ENCODE measurements at regions not wholly inside any gene's neighbourhood (a gene's known extent, or its start where the extent isn't known, plus 50 kb on each side); places are given as distances from the start of the nearest gene placed in this dataset.

GRCh38 chr11:27196203-27196897, 155.7 kb downstream of the BBOX1 start (continued):
- TF ChIP-seq XRCC4 (IDR thresholded peaks at IDR 0.05; ENCODE audit: extremely low read depth, insufficient read depth, insufficient read length): no peak
- no peak for TF ChIP-seq ASH1L (IDR thresholded peaks at IDR 0.05; ENCODE audit: borderline replicate concordance, low read depth, partially characterized antibody)
- no peak for TF ChIP-seq IFI16 (CRISPR knock-in tag; IDR thresholded peaks at IDR 0.05)

- H3K9me3 ChIP-seq (replicated peaks; ENCODE audit: control insufficient read depth, insufficient read depth, low read depth, low read length): no peaks in the 10 kb centered on the region
- ATAC-seq: no peak
- TF ChIP-seq GATAD2B (IDR thresholded peaks at IDR 0.05; ENCODE audit: borderline replicate concordance): no peak
- no peak for TF ChIP-seq NRF1 (conservative IDR thresholded peaks at IDR 0.05 in 1 of 2, IDR thresholded peaks at IDR 0.05 in 1 of 2)
- TF ChIP-seq WHSC1 (IDR thresholded peaks at IDR 0.05; ENCODE audit: low read length): no peak
- no peak for TF ChIP-seq RFX5 (IDR thresholded peaks at IDR 0.05; ENCODE audit: low read depth, low read length)
- no peak for TF ChIP-seq KLF10 (CRISPR knock-in tag; IDR thresholded peaks at IDR 0.05)
- TF ChIP-seq ZNF3 (CRISPR knock-in tag; IDR thresholded peaks at IDR 0.05): no peak
- no peak for TF ChIP-seq ZNF740 (CRISPR knock-in tag; IDR thresholded peaks at IDR 0.05)
- no peak for TF ChIP-seq ZNF740 (tag; IDR thresholded peaks at IDR 0.05)
- no peak for TF ChIP-seq TCF7L2 (IDR thresholded peaks at IDR 0.05; ENCODE audit: low read depth, low read length)
- TF ChIP-seq STAG1 (CRISPR knock-in tag; IDR thresholded peaks at IDR 0.05; ENCODE audit: borderline replicate concordance): no peak
- no peak for TF ChIP-seq TAF15 (IDR thresholded peaks at IDR 0.05; ENCODE audit: low read depth, low read length)
- TF ChIP-seq CAMTA2 (CRISPR knock-in tag; conservative IDR thresholded peaks at IDR 0.05): no peak
- TF ChIP-seq TCFL5 (CRISPR knock-in tag; conservative IDR thresholded peaks at IDR 0.05): no peak
- TF ChIP-seq MXI1 (IDR thresholded peaks at IDR 0.05; ENCODE audit: low read depth, low read length): no peak
- TF ChIP-seq ZBTB2 (IDR thresholded peaks at IDR 0.05): no peak
- TF ChIP-seq PYGO2 (tag; IDR thresholded peaks at IDR 0.05): no peak
- TF ChIP-seq POLR2AphosphoS2 (IDR thresholded peaks at IDR 0.05; ENCODE audit: low read length): no peak
Observed at GRCh38 chr11:27195837-27196202, 155.2 kb downstream of the BBOX1 start.

More at GRCh38 chr11:27195837-27196202, 155.2 kb downstream of the BBOX1 start:
- Histone ChIP-seq H3K79me2 (ENCODE audit: control insufficient read depth, insufficient read depth, low read length) (no peaks in the 10 kb centered on the region), H3K4me2 (ENCODE audit: insufficient read depth, low read length) (no peak overlapping the region), H3K4me3 (no peak overlapping the region), H4K20me1 (replicated peaks; ENCODE audit: control insufficient read depth, insufficient read depth, low read length) (no peaks in the 10 kb centered on the region), H3K4me1 (replicated peaks in 1 of 2; ENCODE audit: control insufficient read depth in 2 of 2, insufficient read depth in 2 of 2, low read length in 2 of 2) (peaks cover 0 to 10% of the 10 kb centered on the region in 2 experiments; a peak in 2 of 5 replicates), H2AFZ (ENCODE audit: low read depth, low read length) (no peak overlapping the region), H3K27me3 (ENCODE audit: control insufficient read depth in 2 of 2, insufficient read depth in 2 of 2, low read length in 2 of 2) (no peaks in the 10 kb centered on the region), H3K36me3 (ENCODE audit: control insufficient read depth, insufficient read depth, low read length) (no peaks in the 10 kb centered on the region), H3K9ac (ENCODE audit: insufficient read depth in 1 of 2, low read depth in 2 of 2, low read length in 2 of 2) (no peak overlapping the region), H3K9me1 (ENCODE audit: control insufficient read depth, insufficient read depth, low read length) (no peaks in the 10 kb centered on the region), H3K27ac (ENCODE audit: extremely low read depth, low read depth, low read length) (no peak overlapping the region)
- DNase-seq (ENCODE audit: extremely low read depth in 1 of 4, low spot score in 3 of 4) (no peak), FAIRE-seq (no peak)
- intact Hi-C loops (cut with micrococcal nuclease): no loop called here
- BruUV-seq (replicated peaks): no TSS peak
- in situ Hi-C loops (cut with MboI): no loop called here
- ChIA-PET CTCF (ENCODE audit: low intra/inter-chr PET ratio) (interaction anchor here (0.5 kb wide), 1 partner anchor 188 kb away, joined by 3 read pairs; no protein-coding TSS in a partner anchor), POLR2A (interaction anchor here (0.6 to 1.4 kb wide), 3 partner anchors 12 to 301 kb away, joined by 3 to 4 read pairs (median 3); partner anchors contain the start of gene LGR4)

Measured in K562 (cell line).